ENCODE measurements at regions not wholly inside any gene's neighbourhood (a gene's known extent, or its start where the extent isn't known, plus 50 kb on each side); places are given as distances from the start of the nearest gene placed in this dataset.

GRCh38 chr7:86326847-86327246 is 316.9 kb upstream of the GRM3 start:
- POLR2A ChIA-PET = no interaction called here
- no peaks in the 10 kb centered on the region for H3K36me3 ChIP-seq (replicated peaks in 1 of 2; ENCODE audit: control extremely low read depth in 1 of 2, control insufficient read depth in 1 of 2, extremely low read depth in 1 of 2, insufficient read depth in 2 of 2, low read length in 1 of 2)
- ATAC-seq (ENCODE audit: low read depth) (no peak), DNase-seq (no peak)
- H3K27ac Mint-ChIP-seq = no peak overlapping the region
- H3K9ac ChIP-seq (ENCODE audit: low read length) = no peak overlapping the region
- H2AFZ ChIP-seq (ENCODE audit: insufficient read depth, low read depth, low read length, poor library complexity, severe bottlenecking) = no peak overlapping the region
- H3K4me2 ChIP-seq (replicated peaks; ENCODE audit: low read depth, low read length, poor library complexity, severe bottlenecking) = no peak overlapping the region
- no peak overlapping the region for H3K4me3 ChIP-seq (ENCODE audit: control extremely low read depth in 1 of 5, extremely low read depth in 1 of 5, insufficient read depth in 1 of 5, low read depth in 2 of 5, low read length in 4 of 5)
- no peaks in the 10 kb centered on the region for H4K20me1 ChIP-seq (ENCODE audit: control insufficient read depth, insufficient read depth, low read length, poor library complexity, severe bottlenecking)
- no peaks in the 10 kb centered on the region for H3K79me2 ChIP-seq (ENCODE audit: control insufficient read depth, insufficient read depth, low read length)
- no peaks in the 10 kb centered on the region for H3K9me3 ChIP-seq (ENCODE audit: control extremely low read depth in 1 of 3, control insufficient read depth in 2 of 3, insufficient read depth in 1 of 3, low read length in 2 of 3)
- no peak overlapping the region for H3K4me3 Mint-ChIP-seq
- intact Hi-C loops (cut with micrococcal nuclease) = no loop called here
- H3K9me3 Mint-ChIP-seq (ENCODE audit: insufficient read depth) = no peaks in the 10 kb centered on the region
- no peaks in the 10 kb centered on the region for H3K27me3 Mint-ChIP-seq
- CTCF ChIA-PET = no interaction called here
- H3K4me1 ChIP-seq (ENCODE audit: control insufficient read depth in 2 of 2, insufficient read depth in 2 of 2, low read length in 2 of 2) = no peaks in the 10 kb centered on the region
- no peak overlapping the region for H3K27ac ChIP-seq (ENCODE audit: low read length in 2 of 2)
- H3K4me1 Mint-ChIP-seq = no peaks in the 10 kb centered on the region
- TF ChIP-seq EZH2 (IDR thresholded peaks at IDR 0.05; ENCODE audit: borderline replicate concordance, insufficient read depth, low read depth, low read length, poor library complexity, severe bottlenecking) = no peak
- no peak for TF ChIP-seq CTCF (IDR thresholded peaks at IDR 0.05)
- H3K27me3 ChIP-seq (replicated peaks in 1 of 4; ENCODE audit: control extremely low read depth in 1 of 4, control insufficient read depth in 3 of 4, insufficient read depth in 4 of 4, low read length in 3 of 4) = no peaks in the 10 kb centered on the region

- Mint-ChIP-seq H3K4me3 (no peak overlapping the region), H3K9me3 (ENCODE audit: insufficient read depth) (no peaks in the 10 kb centered on the region), H3K4me1 (no peaks in the 10 kb centered on the region), H3K27ac (no peak overlapping the region), H3K27me3 (no peaks in the 10 kb centered on the region)
- intact Hi-C loops (cut with micrococcal nuclease) = no loop called here
- TF ChIP-seq CTCF (IDR thresholded peaks at IDR 0.05) (no peak), EZH2 (IDR thresholded peaks at IDR 0.05; ENCODE audit: borderline replicate concordance, insufficient read depth, low read depth, low read length, poor library complexity, severe bottlenecking) (no peak)
- no peaks in the 10 kb centered on the region for H4K20me1 ChIP-seq (ENCODE audit: control insufficient read depth, insufficient read depth, low read length, poor library complexity, severe bottlenecking)
- H3K4me3 ChIP-seq (ENCODE audit: control extremely low read depth in 1 of 5, extremely low read depth in 1 of 5, insufficient read depth in 1 of 5, low read depth in 2 of 5, low read length in 4 of 5) = no peak overlapping the region
- no peaks in the 10 kb centered on the region for H3K79me2 ChIP-seq (ENCODE audit: control insufficient read depth, insufficient read depth, low read length)
- no peaks in the 10 kb centered on the region for H3K36me3 ChIP-seq (replicated peaks in 1 of 2; ENCODE audit: control extremely low read depth in 1 of 2, control insufficient read depth in 1 of 2, extremely low read depth in 1 of 2, insufficient read depth in 2 of 2, low read length in 1 of 2)
- H3K4me1 ChIP-seq (ENCODE audit: control insufficient read depth in 2 of 2, insufficient read depth in 2 of 2, low read length in 2 of 2) = no peaks in the 10 kb centered on the region
- no peak overlapping the region for H3K27ac ChIP-seq (ENCODE audit: low read length in 2 of 2)
- ATAC-seq (ENCODE audit: low read depth) (no peak), DNase-seq (no peak)
- no peak overlapping the region for H2AFZ ChIP-seq (ENCODE audit: insufficient read depth, low read depth, low read length, poor library complexity, severe bottlenecking)
- H3K27me3 ChIP-seq (replicated peaks in 1 of 4; ENCODE audit: control extremely low read depth in 1 of 4, control insufficient read depth in 3 of 4, insufficient read depth in 4 of 4, low read length in 3 of 4) = no peaks in the 10 kb centered on the region
- no peaks in the 10 kb centered on the region for H3K9me3 ChIP-seq (ENCODE audit: control extremely low read depth in 1 of 3, control insufficient read depth in 2 of 3, insufficient read depth in 1 of 3, low read length in 2 of 3)
- no peak overlapping the region for H3K4me2 ChIP-seq (replicated peaks; ENCODE audit: low read depth, low read length, poor library complexity, severe bottlenecking)
- H3K9ac ChIP-seq (ENCODE audit: low read length) = no peak overlapping the region
- POLR2A ChIA-PET = no interaction called here
- WGBS (ENCODE audit: insufficient coverage) = no CpG with 5 or more reads among the region's 1 CpG
- CTCF ChIA-PET = no interaction called here
These were observed 322.8 kb upstream of the GRM3 start for GRCh38 chr7:86320889-86321288.
